Activated CD4-positive, alpha-beta memory T cell treated with anti-CD3 and anti-CD28 coated beads, Interleukin-2, amount 10 ng/mL, durations not matched to agents 7 days and 5 days (primary cell): ENCODE measurements at regions not wholly inside any gene's neighbourhood (a gene's known extent, or its start where the extent isn't known, plus 50 kb on each side); places are given as distances from the start of the nearest gene placed in this dataset.

Experiments used
- CTCF ChIA-PET: fragments of 350-600 bp; sonication (Branson Sonifier 250); formaldehyde crosslinking; loops from one replicate; lab custom pipeline; 2021; ENCODE audit warnings: antibody characterized with exemption, inconsistent platforms; lab: Charles Lee
- POLR2A ChIA-PET: fragments of 350-600 bp; sonication (Branson Sonifier 250); formaldehyde crosslinking; loops from one replicate; lab custom pipeline; 2021; ENCODE audit warnings: antibody characterized with exemption; lab: Charles Lee
- DNase-seq: peaks from one replicate; pipeline ENCODE4 v3.0.0-alpha.2; 2020
- H3K27ac Mint-ChIP-seq: one replicate; pipeline ENCODE4 v1.8.0; 2021; ENCODE audit warnings: mild to moderate bottlenecking, mixed read lengths
- H3K27me3 Mint-ChIP-seq: one replicate; pipeline ENCODE4 v1.8.0; 2021; ENCODE audit warnings: mixed read lengths
- H3K36me3 Mint-ChIP-seq: one replicate; pipeline ENCODE4 v1.8.0; 2021; ENCODE audit warnings: low read depth, mixed read lengths
- H3K4me1 Mint-ChIP-seq: one replicate; pipeline ENCODE4 v1.8.0; 2021; ENCODE audit warnings: mixed read lengths
- H3K4me3 Mint-ChIP-seq: one replicate; pipeline ENCODE4 v1.8.0; 2021; ENCODE audit warnings: mild to moderate bottlenecking, mixed read lengths
- H3K9me3 Mint-ChIP-seq: one replicate; pipeline ENCODE4 v1.8.0; 2021; ENCODE audit warnings: mixed read lengths

DNA sequence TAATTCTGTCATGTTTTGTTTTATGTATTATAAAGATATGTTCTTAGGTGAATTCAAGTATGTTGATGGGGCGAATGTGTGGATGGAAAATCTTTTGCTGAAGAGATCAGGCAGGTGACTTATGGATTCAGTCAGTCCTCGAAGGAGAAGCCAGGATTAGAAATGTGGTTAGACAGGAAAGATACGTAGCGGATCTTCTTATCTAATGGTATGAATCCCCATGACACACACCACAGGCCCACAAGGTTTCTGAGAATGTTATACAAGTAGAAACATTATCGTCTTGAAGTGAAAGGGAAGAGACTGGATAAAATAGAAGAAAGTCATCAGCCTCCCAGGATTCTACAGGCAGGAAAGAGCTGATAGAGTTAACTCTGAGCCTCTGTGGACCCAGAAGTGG is 69.0 kb upstream of the RFXAP start:
- CTCF ChIA-PET, result interaction anchor here (1.0 kb wide), 1 partner anchor 13 kb away, joined by 3 read pairs; no protein-coding TSS in a partner anchor
- Mint-ChIP-seq H3K27me3 (peaks cover 9% of the 10 kb centered on the region), H3K9me3 (no peaks in the 10 kb centered on the region), H3K4me1 (no peaks in the 10 kb centered on the region), H3K27ac (no peak overlapping the region), H3K36me3 (no peaks in the 10 kb centered on the region), H3K4me3 (no peak overlapping the region)
- no peak for DNase-seq
- POLR2A ChIA-PET, result no interaction called here

GRCh38 chr13:36750461-36750860 is 68.6 kb upstream of the RFXAP start:
- Mint-ChIP-seq H3K27me3 (peaks cover 9% of the 10 kb centered on the region), H3K4me1 (no peaks in the 10 kb centered on the region), H3K27ac (no peak overlapping the region), H3K36me3 (no peaks in the 10 kb centered on the region), H3K9me3 (no peaks in the 10 kb centered on the region), H3K4me3 (no peak overlapping the region)
- CTCF ChIA-PET, result interaction anchor here (1.0 kb wide), 1 partner anchor 13 kb away, joined by 3 read pairs; no protein-coding TSS in a partner anchor
- POLR2A ChIA-PET, result no interaction called here
- no peak for DNase-seq

DNA sequence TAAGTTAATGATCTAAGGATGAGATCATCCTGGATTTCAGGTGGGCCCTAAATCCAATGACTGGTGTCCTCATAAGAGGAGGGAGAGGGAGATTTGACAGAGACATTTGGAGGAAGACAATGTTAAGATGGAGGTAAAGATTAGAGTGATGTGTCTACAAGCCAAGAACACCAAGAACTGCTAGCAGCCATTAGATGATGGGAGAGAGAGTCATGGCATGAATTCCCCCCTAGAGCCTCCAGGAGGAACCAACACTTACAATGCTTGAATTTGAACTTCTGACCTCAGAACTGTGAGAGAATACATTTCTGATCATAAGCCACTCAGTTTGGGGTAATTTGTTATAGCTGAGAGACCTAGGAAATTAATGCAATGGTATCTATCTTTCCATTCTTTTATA is 68.1 kb upstream of the RFXAP start:
- ChIA-PET CTCF (no interaction called here), POLR2A (no interaction called here)
- no peaks in the 10 kb centered on the region for H3K9me3 Mint-ChIP-seq
- DNase-seq, result no peak
- no peak overlapping the region for H3K4me3 Mint-ChIP-seq
- H3K27me3 Mint-ChIP-seq, result peaks cover 9% of the 10 kb centered on the region
- no peaks in the 10 kb centered on the region for H3K36me3 Mint-ChIP-seq
- no peaks in the 10 kb centered on the region for H3K4me1 Mint-ChIP-seq
- H3K27ac Mint-ChIP-seq, result no peak overlapping the region

GRCh38 chr13:36752673-36753072 is 66.3 kb upstream of the RFXAP start:
- H3K4me1 Mint-ChIP-seq, result no peaks in the 10 kb centered on the region
- H3K36me3 Mint-ChIP-seq, result no peaks in the 10 kb centered on the region

GRCh38 chr13:36753176-36753575 is 65.8 kb upstream of the RFXAP start:
- CTCF ChIA-PET, result no interaction called here
- Mint-ChIP-seq H3K27me3 (peaks cover 7% of the 10 kb centered on the region), H3K9me3 (no peaks in the 10 kb centered on the region), H3K27ac (no peak overlapping the region), H3K4me1 (no peaks in the 10 kb centered on the region), H3K4me3 (no peak overlapping the region), H3K36me3 (no peaks in the 10 kb centered on the region)
- POLR2A ChIA-PET, result no interaction called here
- no peak for DNase-seq

More at GRCh38 chr13:36752673-36753072, 66.3 kb upstream of the RFXAP start:
- ChIA-PET CTCF (interaction anchor here (1.1 kb wide), 1 partner anchor 17 kb away, joined by 3 read pairs; no protein-coding TSS in a partner anchor), POLR2A (no interaction called here)
- Mint-ChIP-seq H3K4me3 (no peak overlapping the region), H3K9me3 (no peaks in the 10 kb centered on the region), H3K27ac (no peak overlapping the region), H3K27me3 (peaks cover 7% of the 10 kb centered on the region)
- no peak for DNase-seq

GRCh38 chr13:36758345-36758744 is 60.7 kb upstream of the RFXAP start:
- no peaks in the 10 kb centered on the region for H3K36me3 Mint-ChIP-seq
- no peaks in the 10 kb centered on the region for H3K9me3 Mint-ChIP-seq
- ChIA-PET POLR2A (no interaction called here), CTCF (no interaction called here)
- no peaks in the 10 kb centered on the region for H3K4me1 Mint-ChIP-seq
- no peak for DNase-seq
- peaks cover 4% of the 10 kb centered on the region for H3K27me3 Mint-ChIP-seq
- no peak overlapping the region for H3K4me3 Mint-ChIP-seq
- no peak overlapping the region for H3K27ac Mint-ChIP-seq

DNA sequence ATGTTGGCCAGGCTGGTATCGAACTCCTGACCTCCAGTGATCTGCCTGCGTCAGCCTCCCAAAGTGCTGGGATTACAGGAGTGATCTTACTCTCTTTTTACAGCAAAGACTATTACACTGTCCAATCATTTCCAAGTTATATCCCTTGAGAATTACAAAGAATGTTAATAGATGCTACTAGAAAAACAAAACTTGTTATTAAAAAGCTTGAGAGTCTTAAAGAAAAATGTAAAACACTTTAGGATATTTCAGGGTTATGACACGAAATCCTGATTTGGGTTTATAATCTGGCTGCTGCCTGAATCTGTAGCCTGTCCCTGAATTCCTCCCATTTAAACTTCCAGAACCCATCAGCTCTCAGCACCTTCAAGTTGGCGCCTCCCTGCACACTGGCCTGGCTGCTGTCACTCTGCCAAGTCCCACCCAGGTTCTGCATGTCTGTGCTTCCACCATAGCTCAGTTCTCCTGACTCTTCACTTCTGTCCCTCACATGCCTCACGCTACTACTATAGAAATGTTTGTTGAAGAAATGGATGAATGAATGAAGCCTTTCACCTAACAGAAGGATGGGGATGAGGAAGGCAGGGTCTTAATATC is 55.8 kb upstream of the RFXAP start:
- CTCF ChIA-PET, result no interaction called here
- POLR2A ChIA-PET, result no interaction called here
- no peaks in the 10 kb centered on the region for H3K36me3 Mint-ChIP-seq
- no peaks in the 10 kb centered on the region for H3K4me1 Mint-ChIP-seq
- H3K4me3 Mint-ChIP-seq, result no peak overlapping the region
- no peaks in the 10 kb centered on the region for H3K9me3 Mint-ChIP-seq
- H3K27me3 Mint-ChIP-seq, result peaks cover 7% of the 10 kb centered on the region
- DNase-seq, result no peak
- H3K27ac Mint-ChIP-seq, result no peak overlapping the region

DNA sequence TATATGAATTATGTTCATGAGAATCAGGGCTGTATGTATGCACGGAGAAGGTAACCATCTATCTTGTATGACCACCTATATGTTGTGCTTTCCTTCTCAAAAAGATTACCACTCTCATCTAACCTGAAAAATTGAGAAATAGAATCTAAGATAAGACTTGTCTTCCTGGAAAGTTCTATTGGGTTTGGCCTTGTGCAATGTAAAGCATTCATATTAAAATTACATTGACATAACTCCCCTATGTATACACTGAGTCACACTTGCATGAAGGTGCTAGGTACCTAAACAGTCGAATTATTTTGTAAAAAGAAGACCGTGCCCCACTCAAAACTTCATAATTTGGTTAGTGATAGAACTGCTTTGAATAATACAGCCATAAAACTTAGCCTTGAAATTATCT is 54.5 kb upstream of the RFXAP start:
- H3K9me3 Mint-ChIP-seq, result no peaks in the 10 kb centered on the region

DNA sequence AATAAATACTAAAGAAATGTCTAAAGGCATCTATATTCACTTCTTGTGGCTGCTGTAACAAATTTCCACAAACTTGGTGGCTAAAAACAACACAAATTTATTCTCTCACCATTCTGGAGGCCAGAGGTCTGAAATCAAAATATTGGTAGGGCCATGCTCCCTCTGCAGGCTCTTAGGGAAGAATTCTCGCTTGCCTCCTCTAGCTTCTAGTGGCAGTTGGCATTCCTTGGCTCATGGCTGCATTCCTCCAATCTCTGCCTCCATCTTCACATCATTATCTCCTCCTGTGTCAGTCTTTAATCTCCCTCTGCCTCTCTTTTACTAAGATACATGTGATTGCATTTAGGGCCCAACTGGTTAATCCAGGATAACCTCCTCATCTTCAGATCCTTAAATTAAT is 54.1 kb upstream of the RFXAP start:
- Mint-ChIP-seq H3K27me3 (peaks cover 4% of the 10 kb centered on the region), H3K4me1 (no peaks in the 10 kb centered on the region), H3K9me3 (no peaks in the 10 kb centered on the region), H3K4me3 (no peak overlapping the region), H3K27ac (no peak overlapping the region), H3K36me3 (no peaks in the 10 kb centered on the region)
- ChIA-PET POLR2A (no interaction called here), CTCF (no interaction called here)
- no peak for DNase-seq

More for the DNA sequence above, 54.5 kb upstream of the RFXAP start:
- ChIA-PET POLR2A (no interaction called here), CTCF (no interaction called here)
- Mint-ChIP-seq H3K27ac (no peak overlapping the region), H3K4me3 (no peak overlapping the region), H3K4me1 (no peaks in the 10 kb centered on the region), H3K36me3 (no peaks in the 10 kb centered on the region), H3K27me3 (peaks cover 4% of the 10 kb centered on the region)
- no peak for DNase-seq

DNA sequence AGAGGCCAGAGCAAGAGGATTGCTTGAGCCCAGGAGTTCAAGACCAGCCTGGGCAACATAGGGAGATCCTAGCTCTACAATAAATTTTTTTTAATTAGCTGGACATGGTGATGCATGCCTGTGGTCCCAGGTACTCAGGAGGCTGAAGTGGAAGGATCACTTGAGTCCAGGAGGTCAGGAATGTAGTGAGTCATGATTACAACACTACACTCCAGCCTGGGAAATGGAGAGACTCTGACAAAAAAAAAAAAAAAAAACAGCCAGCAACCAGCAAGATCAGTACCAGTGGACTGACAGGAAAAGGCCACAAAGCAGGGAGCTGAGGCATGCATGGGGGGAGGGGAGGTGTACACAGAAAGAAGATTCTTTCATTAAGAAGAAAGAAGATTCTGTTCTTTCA is 52.7 kb upstream of the RFXAP start:
- no peaks in the 10 kb centered on the region for H3K36me3 Mint-ChIP-seq
- no peak overlapping the region for H3K4me3 Mint-ChIP-seq
- peaks cover 8% of the 10 kb centered on the region for H3K27me3 Mint-ChIP-seq
- POLR2A ChIA-PET, result no interaction called here
- no peak overlapping the region for H3K27ac Mint-ChIP-seq
- no peak for DNase-seq
- CTCF ChIA-PET, result no interaction called here
- no peaks in the 10 kb centered on the region for H3K4me1 Mint-ChIP-seq
- H3K9me3 Mint-ChIP-seq, result no peaks in the 10 kb centered on the region

- H3K9me3 Mint-ChIP-seq, result no peaks in the 10 kb centered on the region
- H3K27ac Mint-ChIP-seq, result no peak overlapping the region
- ChIA-PET CTCF (no interaction called here), POLR2A (no interaction called here)
- H3K36me3 Mint-ChIP-seq, result no peaks in the 10 kb centered on the region
- H3K4me3 Mint-ChIP-seq, result no peak overlapping the region
- DNase-seq, result no peak
- peaks cover 10% of the 10 kb centered on the region for H3K27me3 Mint-ChIP-seq
- H3K4me1 Mint-ChIP-seq, result no peaks in the 10 kb centered on the region
Observed at GRCh38 chr13:36767276-36767675, 51.7 kb upstream of the RFXAP start.

- no peak for DNase-seq
- POLR2A ChIA-PET, result no interaction called here
- H3K36me3 Mint-ChIP-seq, result no peaks in the 10 kb centered on the region
- H3K9me3 Mint-ChIP-seq, result no peaks in the 10 kb centered on the region
- no peak overlapping the region for H3K4me3 Mint-ChIP-seq
- CTCF ChIA-PET, result no interaction called here
- H3K27me3 Mint-ChIP-seq, result peaks cover 15% of the 10 kb centered on the region
- no peaks in the 10 kb centered on the region for H3K4me1 Mint-ChIP-seq
- H3K27ac Mint-ChIP-seq, result no peak overlapping the region
Observed at GRCh38 chr13:36769126-36769525, 49.9 kb upstream of the RFXAP start.
